Smooth muscle cell (in vitro differentiated cells): ENCODE measurements at regions not wholly inside any gene's neighbourhood (a gene's known extent, or its start where the extent isn't known, plus 50 kb on each side); places are given as distances from the start of the nearest gene placed in this dataset.
"Not testable (repeated sequence)": the region's sequence is repeated elsewhere in the genome, so short reads cannot be mapped to it uniquely, and the experiment has no call there.

Source experiments
- DNase-seq: peaks from one replicate; lab custom pipeline; 2025; ENCODE audit not compliant: unreplicated experiment; lab: John Stamatoyannopoulos, UW
- H2AFZ ChIP-seq: fragments of 200-600 bp; sonication (generic); 2 replicates; pipeline ENCODE4 v1.6.0; 2016; ENCODE audit warnings: antibody characterized with exemption, low read depth, mild to moderate bottlenecking
- H3F3A ChIP-seq: fragments of 200-600 bp; sonication (generic); 2 replicates; pipeline ENCODE4 v1.6.0; 2017; ENCODE audit warnings: antibody characterized with exemption, low read depth
- H3K27ac ChIP-seq: fragments of 200-600 bp; sonication (generic); 2 replicates; pipeline ENCODE4 v1.5.1; 2016; ENCODE audit warnings: low read depth, mild to moderate bottlenecking
- H3K27me3 ChIP-seq: fragments of 200-600 bp; sonication (generic); 2 replicates; pipeline ENCODE4 v1.6.1; 2016; ENCODE audit warnings: low read depth, mild to moderate bottlenecking
- H3K36me3 ChIP-seq: fragments of 200-600 bp; sonication (generic); 2 replicates; pipeline ENCODE4 v1.5.1; 2016; ENCODE audit warnings: low read depth
- H3K4me1 ChIP-seq: fragments of 200-600 bp; sonication (generic); 2 replicates; pipeline ENCODE4 v1.5.1; 2016; ENCODE audit warnings: low read depth
- H3K4me2 ChIP-seq: fragments of 200-600 bp; sonication (generic); 2 replicates; pipeline ENCODE4 v1.6.0; 2016; ENCODE audit warnings: mild to moderate bottlenecking
- H3K4me3 ChIP-seq: fragments of 200-600 bp; sonication (generic); 2 replicates; pipeline ENCODE4 v1.5.1; 2016; ENCODE audit warnings: mild to moderate bottlenecking
- H3K79me2 ChIP-seq: fragments of 200-600 bp; sonication (generic); 2 replicates; pipeline ENCODE4 v1.6.0; 2016; ENCODE audit warnings: low read depth, mild to moderate bottlenecking
- H3K9ac ChIP-seq: fragments of 200-600 bp; sonication (generic); 2 replicates; pipeline ENCODE4 v1.6.0; 2016; ENCODE audit warnings: low read depth
- H3K9me3 ChIP-seq: fragments of 200-600 bp; sonication (generic); replicated peaks from 2 replicates; pipeline ENCODE4 v1.5.1; 2016; ENCODE audit warnings: low read depth
- H4K20me1 ChIP-seq: fragments of 200-600 bp; sonication (generic); 2 replicates; pipeline ENCODE4 v1.6.0; 2016; ENCODE audit warnings: low read depth
- CTCF ChIP-seq: fragments of 200-600 bp; sonication (generic); IDR thresholded peaks from 2 replicates; pipeline ENCODE4 v1.5.1; 2017; ENCODE audit warnings: borderline replicate concordance, mild to moderate bottlenecking, antibody characterized with exemption; ENCODE audit not compliant: insufficient read depth, poor library complexity, severe bottlenecking
- WGBS: methylation state at CpG from one replicate; pipeline ENCODE4 v1.1.7; 2016; ENCODE audit warnings: low lambda C conversion rate; 5-methylcytosine and 5-hydroxymethylcytosine counted together

DNA sequence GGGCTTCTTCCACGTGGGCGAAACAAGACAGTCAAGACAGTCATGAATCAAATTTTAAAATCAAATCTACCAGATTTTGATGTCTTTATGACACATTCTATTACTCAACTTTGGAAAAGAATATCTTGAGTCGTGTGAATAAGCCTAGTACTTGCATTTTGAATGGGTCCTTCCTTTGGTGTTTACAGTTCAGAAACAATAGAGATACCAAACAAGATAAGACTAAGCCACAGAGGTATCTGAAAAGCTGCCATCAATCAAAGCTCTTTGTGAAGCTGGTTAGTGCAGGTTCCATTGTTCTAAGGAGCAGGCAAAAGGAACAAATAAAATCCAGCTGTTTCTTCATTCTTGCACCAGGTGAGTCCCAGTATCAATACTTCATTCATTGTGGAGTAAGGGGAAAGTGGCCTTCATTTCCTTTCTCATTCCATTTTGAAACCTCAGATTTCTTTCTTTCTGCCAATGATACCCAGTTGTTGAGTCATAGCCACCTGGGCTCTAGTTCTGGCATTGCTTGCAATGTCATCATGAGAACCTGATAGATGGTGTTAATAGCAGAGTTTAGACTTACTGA is 151.7 kb upstream of the L3MBTL4 start:
- H3K9ac ChIP-seq, result no peak overlapping the region
- no peak overlapping the region for H3K27ac ChIP-seq
- peaks cover 32% of the 10 kb centered on the region for H3K4me1 ChIP-seq
- no peak for TF ChIP-seq CTCF
- H3K79me2 ChIP-seq, result no peaks in the 10 kb centered on the region
- H4K20me1 ChIP-seq, result no peaks in the 10 kb centered on the region
- WGBS, result 55% methylated on average over 3 of the region's 3 CpGs
- DNase-seq, result no peak
- no peak overlapping the region for H3K4me2 ChIP-seq
- H3K9me3 ChIP-seq, result no peaks in the 10 kb centered on the region
- peaks cover 9% of the 10 kb centered on the region for H3F3A ChIP-seq
- H3K36me3 ChIP-seq, result no peaks in the 10 kb centered on the region
- no peak overlapping the region for H2AFZ ChIP-seq
- H3K4me3 ChIP-seq, result no peak overlapping the region
- H3K27me3 ChIP-seq, result no peaks in the 10 kb centered on the region

- Histone ChIP-seq H3K4me2 (no peak overlapping the region), H3K9me3 (no peaks in the 10 kb centered on the region), H2AFZ (no peak overlapping the region), H3K36me3 (no peaks in the 10 kb centered on the region), H4K20me1 (no peaks in the 10 kb centered on the region), H3K4me3 (no peak overlapping the region), H3F3A (no peaks in the 10 kb centered on the region), H3K79me2 (no peaks in the 10 kb centered on the region), H3K9ac (no peak overlapping the region), H3K27me3 (no peaks in the 10 kb centered on the region), H3K4me1 (peaks cover 21% of the 10 kb centered on the region), H3K27ac (no peak overlapping the region)
- no peak for TF ChIP-seq CTCF
- DNase-seq, result no peak
- 3% methylated on average over 2 of the region's 2 CpGs for WGBS
These were observed 155.1 kb upstream of the L3MBTL4 start for GRCh38 chr18:6569813-6570212.

DNA sequence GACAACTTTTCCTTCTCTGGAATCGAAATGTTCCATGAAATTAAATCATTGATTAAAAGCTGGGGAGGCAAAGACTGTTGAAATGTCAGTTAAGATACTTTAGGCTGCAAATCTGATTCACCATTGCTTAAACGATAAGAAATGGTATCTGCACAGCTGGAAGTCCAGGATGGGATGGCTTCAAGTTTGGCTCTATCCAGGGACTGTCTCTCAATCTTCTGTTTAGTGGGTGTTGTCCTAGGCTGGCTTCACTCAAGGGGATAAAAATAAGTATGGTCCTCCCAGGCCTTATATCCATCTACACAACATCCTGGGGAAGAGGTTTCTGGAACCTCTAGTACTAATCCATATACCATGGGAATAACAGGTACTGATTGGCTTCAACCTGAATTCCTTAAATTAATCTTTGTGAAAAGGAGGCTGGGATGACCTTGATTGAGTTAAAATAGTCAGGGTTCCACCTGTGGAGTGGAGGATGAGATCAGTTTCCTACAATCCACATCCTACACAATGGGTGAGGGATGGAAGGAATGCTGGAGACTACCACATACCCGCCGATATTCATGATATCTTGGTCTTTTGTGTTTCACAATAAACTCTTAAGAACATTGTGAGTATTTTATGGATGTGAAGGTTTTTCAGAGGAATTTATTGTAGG is 156.0 kb upstream of the L3MBTL4 start:
- Histone ChIP-seq H3K9ac (no peak overlapping the region), H3K4me2 (no peak overlapping the region), H3K4me3 (no peak overlapping the region), H3K36me3 (no peaks in the 10 kb centered on the region), H3F3A (no peaks in the 10 kb centered on the region), H3K79me2 (no peaks in the 10 kb centered on the region), H4K20me1 (no peaks in the 10 kb centered on the region), H3K27ac (no peak overlapping the region), H3K27me3 (no peaks in the 10 kb centered on the region), H2AFZ (no peak overlapping the region), H3K9me3 (no peaks in the 10 kb centered on the region), H3K4me1 (peaks cover 18% of the 10 kb centered on the region)
- DNase-seq, result no peak
- TF ChIP-seq CTCF, result no peak
- WGBS, result 82% methylated on average over 4 of the region's 4 CpGs

DNA sequence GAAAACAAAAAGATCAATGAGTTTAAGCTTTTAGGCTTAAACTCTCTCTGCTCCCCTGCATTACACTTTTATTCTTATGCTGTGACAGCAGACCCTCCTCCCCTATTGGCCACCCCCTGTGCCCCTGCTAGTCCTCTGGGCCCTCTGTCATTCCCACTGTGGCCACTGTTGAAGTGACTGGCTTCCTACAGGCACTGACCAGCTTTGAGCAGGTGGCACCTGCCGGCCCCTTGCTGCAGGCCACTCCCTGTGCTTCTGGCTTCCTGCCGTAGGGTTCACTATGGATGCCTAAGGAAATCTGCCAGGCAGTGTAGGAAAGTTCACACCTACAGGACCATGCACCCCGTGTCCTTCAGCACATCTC is 156.5 kb upstream of the L3MBTL4 start:
- Histone ChIP-seq H3K9ac (no peak overlapping the region), H3K4me1 (peaks cover 13% of the 10 kb centered on the region), H3K36me3 (no peaks in the 10 kb centered on the region), H4K20me1 (no peaks in the 10 kb centered on the region), H2AFZ (no peak overlapping the region), H3K9me3 (no peaks in the 10 kb centered on the region), H3K4me3 (no peak overlapping the region), H3K27ac (no peak overlapping the region), H3K4me2 (no peak overlapping the region), H3F3A (no peaks in the 10 kb centered on the region), H3K27me3 (no peaks in the 10 kb centered on the region), H3K79me2 (no peaks in the 10 kb centered on the region)
- DNase-seq, result no peak
- no peak for TF ChIP-seq CTCF
- WGBS, result 83% methylated on average over 3 of the region's 3 CpGs

DNA sequence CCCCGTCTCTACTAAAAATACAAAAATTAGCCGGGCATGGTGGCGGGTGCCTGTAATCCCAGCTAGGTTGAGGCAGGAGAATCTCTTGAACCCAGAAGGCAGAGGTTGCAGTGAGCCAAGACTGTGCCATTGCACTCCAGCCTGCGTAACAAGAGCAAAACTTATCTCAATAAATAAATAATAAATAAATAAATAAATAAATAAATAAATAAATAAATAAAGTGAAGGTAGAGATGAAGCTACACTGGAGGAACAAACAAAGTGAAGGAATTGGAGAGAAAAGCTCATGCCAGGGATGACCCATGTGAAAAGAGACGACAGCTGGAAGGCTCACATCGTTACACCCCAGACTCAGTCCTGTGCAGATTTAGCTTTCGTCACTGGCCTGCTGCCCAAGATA is 157.3 kb upstream of the ARHGAP28 start:
- not testable (repeated sequence) for H3F3A ChIP-seq, H2AFZ ChIP-seq, H3K4me1 ChIP-seq, H3K36me3 ChIP-seq, H3K4me2 ChIP-seq, H3K27me3 ChIP-seq, H3K4me3 ChIP-seq, H4K20me1 ChIP-seq, H3K27ac ChIP-seq, H3K9ac ChIP-seq, DNase-seq, H3K9me3 ChIP-seq, H3K79me2 ChIP-seq
- 96% methylated on average over 7 of the region's 7 CpGs for WGBS
